Neuronal stem cell (in vitro differentiated cells): ENCODE measurements at regions not wholly inside any gene's neighbourhood (a gene's known extent, or its start where the extent isn't known, plus 50 kb on each side); places are given as distances from the start of the nearest gene placed in this dataset.

ENCODE experiments used
- DNase-seq: peaks from one replicate; pipeline ENCODE4 v3.0.0-alpha.2; 2013; ENCODE audit warnings: low spot score
- H2AFZ ChIP-seq: one replicate; pipeline ENCODE4 v1.6.1; 2013; ENCODE audit warnings: mild to moderate bottlenecking, low read length, inconsistent platforms
- H2AK5ac ChIP-seq: 2 replicates; pipeline ENCODE4 v1.6.1; 2013; ENCODE audit warnings: low read depth, mild to moderate bottlenecking, inconsistent platforms, low read length, moderate library complexity, mixed read lengths
- H2BK120ac ChIP-seq: 2 replicates; pipeline ENCODE4 v1.6.1; 2013; ENCODE audit warnings: low read depth, mild to moderate bottlenecking, inconsistent platforms, low read length, moderate library complexity, mixed read lengths
- H2BK12ac ChIP-seq: one replicate; pipeline ENCODE4 v1.6.1; 2013; ENCODE audit warnings: low read length, inconsistent platforms
- H2BK15ac ChIP-seq: 2 replicates; pipeline ENCODE4 v1.6.1; 2013; ENCODE audit warnings: mild to moderate bottlenecking, low read length, inconsistent platforms, mixed read lengths
- H2BK5ac ChIP-seq: one replicate; pipeline ENCODE4 v1.6.1; 2013; ENCODE audit warnings: inconsistent platforms, mild to moderate bottlenecking, low read length, moderate library complexity
- H3K14ac ChIP-seq: one replicate; pipeline ENCODE4 v1.6.1; 2013; ENCODE audit warnings: low read length, inconsistent platforms
- H3K18ac ChIP-seq: 2 replicates; pipeline ENCODE4 v1.6.1; 2013; ENCODE audit warnings: low read length, inconsistent platforms
- H3K23ac ChIP-seq: 2 replicates; pipeline ENCODE4 v1.6.1; 2013; ENCODE audit warnings: low read depth, mild to moderate bottlenecking, mixed read lengths, low read length, inconsistent platforms; ENCODE audit not compliant: poor library complexity
- H3K27ac ChIP-seq: replicated peaks from 3 replicates; pipeline ENCODE4 v1.5.1; 2013; ENCODE audit warnings: low read length, inconsistent platforms
- H3K27me3 ChIP-seq, 3 experiments: 2 replicates each; pipeline ENCODE4 v1.6.1; 2013; ENCODE audit warnings: low read length in 3 of 3, mild to moderate bottlenecking in 2 of 3, inconsistent platforms in 1 of 3, low read depth in 1 of 3, mixed read lengths in 1 of 3, moderate library complexity in 1 of 3; ENCODE audit not compliant: control insufficient read depth in 3 of 3, insufficient read depth in 3 of 3
- H3K36me3 ChIP-seq, 2 donors: replicated peaks in 1 of 2; 2 replicates each; pipeline ENCODE4 v1.6.1; 2013; ENCODE audit warnings: low read length in 2 of 2; ENCODE audit not compliant: control insufficient read depth in 2 of 2, insufficient read depth in 2 of 2
- H3K4ac ChIP-seq: 2 replicates; pipeline ENCODE4 v1.6.1; 2013; ENCODE audit warnings: inconsistent platforms, mild to moderate bottlenecking, low read length, moderate library complexity
- H3K4me1 ChIP-seq, 2 donors: 1 replicate in 1 of 2; 2 replicates in 1 of 2; pipeline ENCODE4 v1.6.1; 2013; ENCODE audit warnings: low read length in 2 of 2, low read depth in 1 of 2; ENCODE audit not compliant: control insufficient read depth in 2 of 2, insufficient read depth in 1 of 2
- H3K4me2 ChIP-seq: one replicate; pipeline ENCODE4 v1.6.1; 2013; ENCODE audit warnings: mild to moderate bottlenecking, low read length, inconsistent platforms; ENCODE audit not compliant: insufficient read depth, poor library complexity, severe bottlenecking
- H3K4me3 ChIP-seq, 2 donors: 2 replicates each; pipeline ENCODE4 v1.5.1; 2013; ENCODE audit warnings: low read length in 2 of 2, mild to moderate bottlenecking in 2 of 2, inconsistent platforms in 1 of 2, moderate library complexity in 1 of 2
- H3K79me1 ChIP-seq: one replicate; pipeline ENCODE4 v1.6.1; 2013; ENCODE audit warnings: low read depth, mild to moderate bottlenecking, inconsistent platforms, low read length, moderate library complexity
- H3K9ac ChIP-seq: one replicate; pipeline ENCODE4 v1.6.1; 2013; ENCODE audit warnings: mild to moderate bottlenecking, low read depth, low read length, inconsistent platforms; ENCODE audit not compliant: poor library complexity
- H3K9me3 ChIP-seq, 2 donors: replicated peaks in 1 of 2; 2 replicates each; pipeline versions ENCODE3 to v1.6.1; 2013; ENCODE audit warnings: low read length in 2 of 2, mild to moderate bottlenecking in 2 of 2, inconsistent platforms in 1 of 2, low read depth in 1 of 2, mixed read lengths in 1 of 2, moderate library complexity in 1 of 2; ENCODE audit not compliant: control insufficient read depth in 2 of 2, insufficient read depth in 1 of 2
- H4K8ac ChIP-seq: one replicate; pipeline ENCODE4 v1.6.1; 2013; ENCODE audit warnings: low read depth, mild to moderate bottlenecking, inconsistent platforms, low read length, moderate library complexity
- H4K91ac ChIP-seq: one replicate; pipeline ENCODE4 v1.6.1; 2013; ENCODE audit warnings: low read length, low read depth, mild to moderate bottlenecking, inconsistent platforms; ENCODE audit not compliant: poor library complexity
- WGBS, 2 donors: extraction: QIAGEN DNeasy Blood & Tissue Kit; methylation state at CpG; one replicate each; pipeline ENCODE4 v1.1.7; 2013; ENCODE audit warnings: missing lambda C conversion rate in 2 of 2, mixed read lengths in 1 of 2; ENCODE audit not compliant: insufficient read length in 2 of 2, insufficient replicate concordance in 1 of 2; ENCODE audit errors: extremely low coverage in 2 of 2; 5-methylcytosine and 5-hydroxymethylcytosine counted together

GRCh38 chr5:120843390-120843980 lies 379.4 kb downstream of the PRR16 start:
- H4K91ac ChIP-seq, result no peak overlapping the region
- no CpG with 5 or more reads among the region's 3 CpGs for WGBS, 2 donors
- no peak overlapping the region for H3K4me3 ChIP-seq
- no peak for DNase-seq
- H3K27me3 ChIP-seq, result no peaks in the 10 kb centered on the region
- no peak overlapping the region for H2BK12ac ChIP-seq
- no peak overlapping the region for H3K27ac ChIP-seq
- H3K9ac ChIP-seq, result no peak overlapping the region
- H2AK5ac ChIP-seq, result no peak overlapping the region
- H3K23ac ChIP-seq, result no peak overlapping the region
- H2BK5ac ChIP-seq, result no peak overlapping the region
- H2AFZ ChIP-seq, result no peak overlapping the region
- H3K4ac ChIP-seq, result no peak overlapping the region
- H3K36me3 ChIP-seq, result no peaks in the 10 kb centered on the region
- H3K79me1 ChIP-seq, result no peaks in the 10 kb centered on the region
- H3K4me2 ChIP-seq, result no peak overlapping the region
- H3K14ac ChIP-seq, result no peak overlapping the region
- H3K9me3 ChIP-seq, result no peaks in the 10 kb centered on the region
- H4K8ac ChIP-seq, result no peak overlapping the region
- H2BK120ac ChIP-seq, result no peak overlapping the region
- H3K18ac ChIP-seq, result no peak overlapping the region
- no peak overlapping the region for H2BK15ac ChIP-seq
- H3K4me1 ChIP-seq, result peaks cover 0 to 4% of the 10 kb centered on the region in 2 donors

DNA sequence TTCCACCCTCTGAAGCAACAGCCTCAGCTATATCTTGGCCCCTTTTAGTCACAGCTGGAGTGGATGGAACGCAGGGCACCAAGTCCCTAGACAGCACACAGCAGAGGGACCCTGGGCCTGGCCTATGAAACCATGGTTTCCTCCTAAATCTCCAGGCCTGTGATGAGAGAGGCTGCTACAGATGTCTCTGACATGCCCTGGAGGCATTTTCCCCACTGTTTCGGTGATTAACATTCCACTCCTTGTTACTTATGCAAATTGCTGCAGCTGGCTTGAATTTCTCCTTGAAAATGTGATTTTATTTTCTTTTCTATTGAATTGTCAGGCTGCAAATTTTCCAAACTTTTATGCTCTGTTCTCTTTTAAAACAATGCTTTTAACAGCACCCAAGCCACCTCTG lies 384.8 kb downstream of the PRR16 start:
- H2BK12ac ChIP-seq, result no peak overlapping the region
- no peaks in the 10 kb centered on the region for H3K79me1 ChIP-seq
- H2BK5ac ChIP-seq, result no peak overlapping the region
- no peaks in the 10 kb centered on the region for H3K27me3 ChIP-seq
- no peak overlapping the region for H4K91ac ChIP-seq
- no peak overlapping the region for H2BK120ac ChIP-seq
- no peak overlapping the region for H3K23ac ChIP-seq
- H2AK5ac ChIP-seq, result no peak overlapping the region
- no peak overlapping the region for H2AFZ ChIP-seq
- WGBS, 2 donors, result no CpG with 5 or more reads among the region's 2 CpGs
- no peak overlapping the region for H4K8ac ChIP-seq
- H3K18ac ChIP-seq, result peak overlapping the region; percentile 71
- peak overlapping the region; percentile 21 for H3K14ac ChIP-seq
- no peaks in the 10 kb centered on the region for H3K4me1 ChIP-seq
- no peak overlapping the region for H3K9ac ChIP-seq
- H2BK15ac ChIP-seq, result no peak overlapping the region
- no peaks in the 10 kb centered on the region for H3K9me3 ChIP-seq
- H3K4me3 ChIP-seq, result no peak overlapping the region
- no peaks in the 10 kb centered on the region for H3K36me3 ChIP-seq
- no peak overlapping the region for H3K4ac ChIP-seq
- no peak for DNase-seq
- H3K4me2 ChIP-seq, result no peak overlapping the region
- no peak overlapping the region for H3K27ac ChIP-seq

- Histone ChIP-seq H2BK120ac (no peak overlapping the region), H4K8ac (no peak overlapping the region), H3K79me1 (no peaks in the 10 kb centered on the region), H3K36me3 (no peaks in the 10 kb centered on the region), H2BK15ac (no peak overlapping the region), H3K23ac (no peak overlapping the region), H2BK5ac (no peak overlapping the region), H3K27me3 (no peaks in the 10 kb centered on the region), H3K14ac (no peak overlapping the region), H2AFZ (no peak overlapping the region), H4K91ac (no peak overlapping the region), H3K4ac (no peak overlapping the region), H3K9me3 (no peaks in the 10 kb centered on the region), H2BK12ac (no peak overlapping the region), H2AK5ac (no peak overlapping the region), H3K4me1 (no peaks in the 10 kb centered on the region), H3K18ac (no peak overlapping the region), H3K27ac (no peak overlapping the region), H3K4me2 (no peak overlapping the region), H3K4me3 (no peak overlapping the region), H3K9ac (no peak overlapping the region)
- no peak for DNase-seq
- no CpG with 5 or more reads among the region's 1 CpG for WGBS, 2 donors
These were observed 388.2 kb downstream of the PRR16 start for GRCh38 chr5:120852222-120852860.

DNA sequence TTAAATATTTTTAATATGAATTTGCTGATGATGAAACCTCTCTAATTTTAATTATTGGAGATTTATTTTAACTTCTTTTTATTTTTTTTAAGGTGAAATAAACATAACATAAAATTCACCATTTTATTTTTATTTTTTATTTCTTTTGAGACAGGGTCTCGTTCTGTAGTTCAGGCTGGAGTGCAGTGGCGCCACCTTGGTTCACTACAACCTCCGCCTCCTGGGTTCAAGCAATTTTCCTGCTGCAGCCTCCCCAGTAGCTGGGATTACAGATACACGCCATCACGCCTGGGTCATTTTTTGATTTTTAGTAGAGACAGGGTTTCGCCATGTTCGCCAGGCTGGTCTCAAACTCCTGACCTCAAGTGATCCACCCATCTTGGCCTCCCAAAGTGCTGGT lies 402.9 kb downstream of the PRR16 start:
- no peak overlapping the region for H3K4me3 ChIP-seq
- DNase-seq, result no peak
- H3K23ac ChIP-seq, result no peak overlapping the region
- no peak overlapping the region for H2AK5ac ChIP-seq
- H3K79me1 ChIP-seq, result no peaks in the 10 kb centered on the region
- no peak overlapping the region for H2AFZ ChIP-seq
- H3K4ac ChIP-seq, result no peak overlapping the region
- no peak overlapping the region for H4K91ac ChIP-seq
- no peaks in the 10 kb centered on the region for H3K27me3 ChIP-seq
- H3K36me3 ChIP-seq, result no peaks in the 10 kb centered on the region
- no CpG with 5 or more reads among the region's 7 CpGs for WGBS, 2 donors
- no peak overlapping the region for H3K9ac ChIP-seq
- no peak overlapping the region for H2BK120ac ChIP-seq
- H4K8ac ChIP-seq, result no peak overlapping the region
- no peak overlapping the region for H3K27ac ChIP-seq
- no peak overlapping the region for H3K18ac ChIP-seq
- H3K4me2 ChIP-seq, result no peak overlapping the region
- no peak overlapping the region for H3K14ac ChIP-seq
- H3K9me3 ChIP-seq, result no peaks in the 10 kb centered on the region
- H2BK12ac ChIP-seq, result no peak overlapping the region
- no peak overlapping the region for H2BK5ac ChIP-seq
- no peaks in the 10 kb centered on the region for H3K4me1 ChIP-seq
- H2BK15ac ChIP-seq, result no peak overlapping the region
